ENCODE measurements at regions not wholly inside any gene's neighbourhood (a gene's known extent, or its start where the extent isn't known, plus 50 kb on each side); places are given as distances from the start of the nearest gene placed in this dataset.

DNA sequence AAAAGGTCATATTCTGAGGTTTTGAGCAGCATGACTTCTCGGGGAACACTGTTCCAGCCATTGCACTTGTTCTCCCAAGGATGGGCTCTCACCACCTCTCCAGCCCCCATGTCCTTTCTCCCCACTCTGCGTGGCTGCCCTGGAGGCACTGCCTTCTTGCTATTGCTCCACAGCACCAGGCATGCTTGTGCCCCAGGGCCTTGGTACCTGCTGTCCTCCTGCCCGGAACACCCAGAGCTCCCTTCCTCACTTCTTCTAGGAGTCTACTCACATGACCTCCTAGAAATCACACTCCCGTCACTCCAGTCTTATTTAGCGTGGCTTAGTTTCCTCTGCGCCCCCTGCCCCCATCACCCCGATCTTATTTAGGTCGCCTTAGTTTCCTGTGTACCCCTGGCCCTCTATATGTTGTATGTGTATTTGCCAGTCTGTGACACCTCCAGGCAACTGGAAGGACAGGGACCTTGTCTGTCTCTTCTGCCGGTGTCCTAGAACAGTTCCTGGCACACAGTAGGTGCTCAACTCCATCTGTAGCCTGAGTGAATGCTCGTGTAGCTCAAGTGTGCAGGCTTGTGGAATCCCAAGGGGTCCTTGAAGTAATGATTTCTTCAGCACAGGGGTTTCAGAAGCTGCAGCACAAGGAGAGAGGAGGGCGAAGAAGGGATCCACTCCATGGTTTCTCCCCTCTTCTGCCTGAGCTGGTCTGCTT lies 208.6 kb upstream of the CIBAR2 start:
- 86 to 89% methylated on average over 3 to 11 of the region's 11 CpGs for WGBS, 2 donors (ENCODE audit: low coverage in 1 of 2)
- intact Hi-C loops (cut with DNase I; ENCODE audit: low total_unique reads) = loop anchor here (10.0 kb wide), 1 partner anchor 294 kb away; the partner anchor contains the start of gene GSE1

GRCh38 chr16:85321509-85322271 lies 209.4 kb upstream of the CIBAR2 start:
- TF ChIP-seq POLR2AphosphoS5 (IDR thresholded peaks at IDR 0.05) (peak; percentile 4 to 58 (median 29)), CTCF (IDR thresholded peaks at IDR 0.05) (no peak)
- H3K9me3 ChIP-seq = no peaks in the 10 kb centered on the region
- H3K27ac ChIP-seq = peak overlapping the region; percentile 68 to 79 (median 74)
- intact Hi-C loops (cut with DNase I; ENCODE audit: low total_unique reads) = loop anchor here (10.0 kb wide), 1 partner anchor 293 kb away; the partner anchor contains the start of gene GSE1
- WGBS, 2 donors (ENCODE audit: low coverage in 1 of 2) = 25 to 63% methylated on average over 1 to 16 of the region's 16 CpGs
- H3K36me3 ChIP-seq = no peaks in the 10 kb centered on the region
- peaks cover 6 to 27% (median 20%) of the 10 kb centered on the region in 4 donors for H3K4me1 ChIP-seq
- in situ Hi-C loops (cut with MboI; ENCODE audit: low pct_ligation_motif_present in 1 of 4, low pct_unique_long_range_greater_than_20kb in 1 of 4, low sequenced_read_pairs in 3 of 4) = no loop called here
- no peak overlapping the region for H3K4me3 ChIP-seq
- DNase-seq = peak; percentile 73
- no peaks in the 10 kb centered on the region for H3K27me3 ChIP-seq

More for the DNA sequence above, 208.6 kb upstream of the CIBAR2 start:
- Histone ChIP-seq H3K4me3 (no peak overlapping the region), H3K4me1 (peaks cover 6 to 29% (median 22%) of the 10 kb centered on the region in 4 donors), H3K36me3 (no peaks in the 10 kb centered on the region), H3K27ac (peak overlapping the region; percentile 68 to 79 (median 74)), H3K9me3 (no peaks in the 10 kb centered on the region), H3K27me3 (no peaks in the 10 kb centered on the region)
- TF ChIP-seq POLR2A (IDR thresholded peaks at IDR 0.05) = no peak
- no peak for TF ChIP-seq CTCF (IDR thresholded peaks at IDR 0.05)
- TF ChIP-seq EP300 (IDR thresholded peaks at IDR 0.05; ENCODE audit: low read depth) = no peak
- TF ChIP-seq POLR2AphosphoS5 (IDR thresholded peaks at IDR 0.05) = no peak
- DNase-seq = no peak
- in situ Hi-C loops (cut with MboI; ENCODE audit: low pct_ligation_motif_present in 1 of 4, low pct_unique_long_range_greater_than_20kb in 1 of 4, low sequenced_read_pairs in 3 of 4) = no loop called here

DNA sequence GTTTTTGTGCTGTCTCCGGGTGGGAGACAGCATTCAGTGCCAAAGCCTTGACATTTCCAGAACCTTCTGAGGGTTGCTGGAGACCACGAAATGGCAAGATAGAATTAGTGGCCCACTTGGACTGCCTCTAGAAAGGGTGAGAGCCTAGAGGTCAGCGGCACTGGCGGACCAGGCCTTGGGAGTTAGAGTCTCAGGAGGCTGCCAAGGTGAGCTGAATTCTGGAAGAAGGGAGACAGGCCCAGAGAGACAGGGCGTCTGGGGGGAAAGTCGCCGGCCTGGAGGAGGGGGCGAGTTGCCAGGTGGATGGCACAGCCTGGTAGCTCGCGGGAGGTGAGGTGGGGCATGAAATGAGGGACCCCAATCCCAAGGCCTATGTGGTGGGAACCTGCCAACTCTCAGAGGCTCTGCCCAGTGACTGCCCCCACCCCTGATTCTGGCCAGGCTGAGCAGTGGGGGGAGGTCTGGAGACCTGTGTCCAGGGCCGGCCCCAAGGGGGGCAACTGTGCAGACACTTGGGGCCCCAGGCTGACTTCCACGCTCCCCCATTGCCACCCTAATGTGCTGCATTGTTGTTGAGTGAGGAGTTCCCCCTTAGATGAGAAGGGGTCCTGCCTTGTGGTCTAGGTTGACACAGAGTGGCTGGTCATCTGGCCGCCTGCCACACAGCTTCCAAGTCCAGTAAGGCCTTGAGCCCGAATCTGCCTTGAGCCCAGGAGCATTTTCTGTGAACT lies 211.1 kb upstream of the CIBAR2 start:
- no peaks in the 10 kb centered on the region for H3K9me3 ChIP-seq
- 60 to 88% methylated on average over 1 to 14 of the region's 14 CpGs for WGBS, 2 donors (ENCODE audit: low coverage in 1 of 2)
- in situ Hi-C loops (cut with MboI; ENCODE audit: low pct_ligation_motif_present in 1 of 4, low pct_unique_long_range_greater_than_20kb in 1 of 4, low sequenced_read_pairs in 3 of 4) (no loop called here), intact Hi-C loops (cut with DNase I; ENCODE audit: low total_unique reads) (loop anchor here (10.0 kb wide), 1 partner anchor 291 kb away; the partner anchor contains the start of gene GSE1)
- peaks cover 11 to 33% (median 24%) of the 10 kb centered on the region in 4 donors for H3K4me1 ChIP-seq
- peak overlapping the region in 1 of 4 donors; percentile 68 for H3K27ac ChIP-seq
- H3K36me3 ChIP-seq = no peaks in the 10 kb centered on the region
- no peak for TF ChIP-seq EP300 (IDR thresholded peaks at IDR 0.05; ENCODE audit: low read depth)
- no peak for TF ChIP-seq POLR2A (IDR thresholded peaks at IDR 0.05)
- no peak for TF ChIP-seq POLR2AphosphoS5 (IDR thresholded peaks at IDR 0.05)
- TF ChIP-seq CTCF (IDR thresholded peaks at IDR 0.05) = no peak
- no peak for DNase-seq
- no peaks in the 10 kb centered on the region for H3K27me3 ChIP-seq
- H3K4me3 ChIP-seq = no peak overlapping the region

GRCh38 chr16:85323961-85324253 lies 211.6 kb upstream of the CIBAR2 start:
- peaks cover 15 to 38% (median 28%) of the 10 kb centered on the region in 4 donors for H3K4me1 ChIP-seq
- TF ChIP-seq CTCF (IDR thresholded peaks at IDR 0.05) (no peak), POLR2AphosphoS5 (IDR thresholded peaks at IDR 0.05) (no peak), POLR2A (IDR thresholded peaks at IDR 0.05) (no peak), EP300 (IDR thresholded peaks at IDR 0.05; ENCODE audit: low read depth) (no peak)
- intact Hi-C loops (cut with DNase I; ENCODE audit: low total_unique reads) = loop anchor here (10.0 kb wide), 1 partner anchor 291 kb away; the partner anchor contains the start of gene GSE1

More at GRCh38 chr16:85323961-85324253, 211.6 kb upstream of the CIBAR2 start:
- no peak for DNase-seq
- H3K27ac ChIP-seq = no peak overlapping the region
- in situ Hi-C loops (cut with MboI; ENCODE audit: low pct_ligation_motif_present in 1 of 4, low pct_unique_long_range_greater_than_20kb in 1 of 4, low sequenced_read_pairs in 3 of 4) = no loop called here
- no peaks in the 10 kb centered on the region for H3K9me3 ChIP-seq
- 96% methylated on average over 10 of the region's 10 CpGs; no CpG with 5 or more reads in 1 of the 2 donors for WGBS, 2 donors (ENCODE audit: low coverage in 1 of 2)
- no peaks in the 10 kb centered on the region for H3K27me3 ChIP-seq
- no peaks in the 10 kb centered on the region for H3K36me3 ChIP-seq
- H3K4me3 ChIP-seq = no peak overlapping the region
